ENCODE measurements at regions not wholly inside any gene's neighbourhood (a gene's known extent, or its start where the extent isn't known, plus 50 kb on each side); places are given as distances from the start of the nearest gene placed in this dataset.

GRCh38 chr18:75586130-75586889 is 158.8 kb upstream of the SMIM21 start:
- no peak for TF ChIP-seq CTCF (IDR thresholded peaks at IDR 0.05; ENCODE audit: low read depth, low read length)
- DNase-seq (ENCODE audit: low read depth, low spot score): no peak
- no peak overlapping the region for H3K4me3 ChIP-seq (ENCODE audit: low read depth, low read length)
- in situ Hi-C loops (cut with HindIII; ENCODE audit: low sequenced_read_pairs): no loop called here

GRCh38 chr18:75582940-75583339 is 155.4 kb upstream of the SMIM21 start:
- in situ Hi-C loops (cut with HindIII; ENCODE audit: low sequenced_read_pairs): no loop called here
- TF ChIP-seq CTCF (IDR thresholded peaks at IDR 0.05; ENCODE audit: low read depth, low read length): no peak
- H3K4me3 ChIP-seq (ENCODE audit: low read depth, low read length): no peak overlapping the region
- DNase-seq (ENCODE audit: low read depth, low spot score): no peak

GRCh38 chr18:75582406-75582821 is 154.9 kb upstream of the SMIM21 start:
- TF ChIP-seq CTCF (IDR thresholded peaks at IDR 0.05; ENCODE audit: low read depth, low read length): no peak
- no peak overlapping the region for H3K4me3 ChIP-seq (ENCODE audit: low read depth, low read length)
- DNase-seq (ENCODE audit: low read depth, low spot score): peak; percentile 58
- in situ Hi-C loops (cut with HindIII; ENCODE audit: low sequenced_read_pairs): no loop called here

GRCh38 chr18:75581336-75582131 is 154.0 kb upstream of the SMIM21 start:
- no peak for TF ChIP-seq CTCF (IDR thresholded peaks at IDR 0.05; ENCODE audit: low read depth, low read length)
- no peak overlapping the region for H3K4me3 ChIP-seq (ENCODE audit: low read depth, low read length)
- in situ Hi-C loops (cut with HindIII; ENCODE audit: low sequenced_read_pairs): no loop called here
- peak; percentile 32 for DNase-seq (ENCODE audit: low read depth, low spot score)

DNA sequence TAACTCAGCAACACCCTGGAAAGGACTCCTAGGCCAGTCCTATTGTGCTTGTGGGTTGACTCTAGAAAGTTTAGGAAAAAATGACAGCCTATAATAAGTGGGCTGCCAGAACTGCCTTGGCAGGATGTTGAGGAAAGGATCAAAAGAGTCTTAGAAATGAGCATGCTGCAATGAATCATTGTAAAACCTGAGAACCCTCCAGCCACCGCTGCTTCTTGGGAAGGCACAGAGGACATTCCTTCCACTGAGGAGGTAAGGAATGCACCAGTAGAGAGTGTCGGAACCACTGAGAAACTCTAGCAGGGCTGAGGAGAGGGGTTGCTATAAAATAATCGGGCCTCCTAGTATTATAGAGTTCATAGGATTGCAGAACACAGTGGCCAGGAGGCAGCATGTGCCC is 146.7 kb upstream of the SMIM21 start:
- no peak for DNase-seq (ENCODE audit: low read depth, low spot score)
- no peak overlapping the region for H3K4me3 ChIP-seq (ENCODE audit: low read depth, low read length)
- no peak for TF ChIP-seq CTCF (IDR thresholded peaks at IDR 0.05; ENCODE audit: low read depth, low read length)
- in situ Hi-C loops (cut with HindIII; ENCODE audit: low sequenced_read_pairs): no loop called here

GRCh38 chr18:75563150-75563549 is 135.6 kb upstream of the SMIM21 start:
- H3K4me3 ChIP-seq (ENCODE audit: low read depth, low read length): no peak overlapping the region
- in situ Hi-C loops (cut with HindIII; ENCODE audit: low sequenced_read_pairs): no loop called here
- TF ChIP-seq CTCF (IDR thresholded peaks at IDR 0.05; ENCODE audit: low read depth, low read length): no peak
- no peak for DNase-seq (ENCODE audit: low read depth, low spot score)
